ENCODE measurements at regions not wholly inside any gene's neighbourhood (a gene's known extent, or its start where the extent isn't known, plus 50 kb on each side); places are given as distances from the start of the nearest gene placed in this dataset.

DNA sequence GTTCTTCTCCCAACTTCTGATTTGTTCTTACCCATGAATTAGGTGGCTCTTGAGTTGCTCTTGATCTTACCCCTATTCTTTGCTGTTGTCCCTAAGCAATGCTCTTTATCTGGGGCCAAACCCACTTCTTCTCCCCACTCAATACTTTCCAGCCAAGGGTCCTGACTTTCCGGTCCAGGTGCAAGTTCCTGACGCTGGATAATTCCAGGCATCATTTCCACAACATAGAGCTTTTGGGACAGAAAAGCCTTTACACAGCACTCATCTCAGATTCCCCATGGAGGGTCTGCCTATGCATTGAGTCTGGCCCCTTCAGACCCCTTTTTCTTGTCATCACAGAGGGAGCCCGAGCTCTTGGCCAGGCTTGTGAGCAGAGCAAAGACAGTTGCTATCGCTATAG is 85.4 kb upstream of the BOC start:
- TF ChIP-seq, protein P1, sequence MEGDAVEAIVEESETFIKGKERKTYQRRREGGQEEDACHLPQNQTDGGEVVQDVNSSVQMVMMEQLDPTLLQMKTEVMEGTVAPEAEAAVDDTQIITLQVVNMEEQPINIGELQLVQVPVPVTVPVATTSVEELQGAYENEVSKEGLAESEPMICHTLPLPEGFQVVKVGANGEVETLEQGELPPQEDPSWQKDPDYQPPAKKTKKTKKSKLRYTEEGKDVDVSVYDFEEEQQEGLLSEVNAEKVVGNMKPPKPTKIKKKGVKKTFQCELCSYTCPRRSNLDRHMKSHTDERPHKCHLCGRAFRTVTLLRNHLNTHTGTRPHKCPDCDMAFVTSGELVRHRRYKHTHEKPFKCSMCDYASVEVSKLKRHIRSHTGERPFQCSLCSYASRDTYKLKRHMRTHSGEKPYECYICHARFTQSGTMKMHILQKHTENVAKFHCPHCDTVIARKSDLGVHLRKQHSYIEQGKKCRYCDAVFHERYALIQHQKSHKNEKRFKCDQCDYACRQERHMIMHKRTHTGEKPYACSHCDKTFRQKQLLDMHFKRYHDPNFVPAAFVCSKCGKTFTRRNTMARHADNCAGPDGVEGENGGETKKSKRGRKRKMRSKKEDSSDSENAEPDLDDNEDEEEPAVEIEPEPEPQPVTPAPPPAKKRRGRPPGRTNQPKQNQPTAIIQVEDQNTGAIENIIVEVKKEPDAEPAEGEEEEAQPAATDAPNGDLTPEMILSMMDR (IDR thresholded peaks at IDR 0.05 in 2 of 3, conservative IDR thresholded peaks at IDR 0.05 in 1 of 3; ENCODE audit: insufficient read depth in 2 of 3, low read depth in 1 of 3, low read length in 3 of 3), result no peak
- TF ChIP-seq, protein P2, sequence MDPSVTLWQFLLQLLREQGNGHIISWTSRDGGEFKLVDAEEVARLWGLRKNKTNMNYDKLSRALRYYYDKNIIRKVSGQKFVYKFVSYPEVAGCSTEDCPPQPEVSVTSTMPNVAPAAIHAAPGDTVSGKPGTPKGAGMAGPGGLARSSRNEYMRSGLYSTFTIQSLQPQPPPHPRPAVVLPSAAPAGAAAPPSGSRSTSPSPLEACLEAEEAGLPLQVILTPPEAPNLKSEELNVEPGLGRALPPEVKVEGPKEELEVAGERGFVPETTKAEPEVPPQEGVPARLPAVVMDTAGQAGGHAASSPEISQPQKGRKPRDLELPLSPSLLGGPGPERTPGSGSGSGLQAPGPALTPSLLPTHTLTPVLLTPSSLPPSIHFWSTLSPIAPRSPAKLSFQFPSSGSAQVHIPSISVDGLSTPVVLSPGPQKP (CRISPR knock-in tag; IDR thresholded peaks at IDR 0.05), result no peak
- TF ChIP-seq BRCA1 (IDR thresholded peaks at IDR 0.05), result no peak
- TF ChIP-seq BRCA1 (CRISPR knock-in tag; IDR thresholded peaks at IDR 0.05), result no peak
- TF ChIP-seq, protein P3, sequence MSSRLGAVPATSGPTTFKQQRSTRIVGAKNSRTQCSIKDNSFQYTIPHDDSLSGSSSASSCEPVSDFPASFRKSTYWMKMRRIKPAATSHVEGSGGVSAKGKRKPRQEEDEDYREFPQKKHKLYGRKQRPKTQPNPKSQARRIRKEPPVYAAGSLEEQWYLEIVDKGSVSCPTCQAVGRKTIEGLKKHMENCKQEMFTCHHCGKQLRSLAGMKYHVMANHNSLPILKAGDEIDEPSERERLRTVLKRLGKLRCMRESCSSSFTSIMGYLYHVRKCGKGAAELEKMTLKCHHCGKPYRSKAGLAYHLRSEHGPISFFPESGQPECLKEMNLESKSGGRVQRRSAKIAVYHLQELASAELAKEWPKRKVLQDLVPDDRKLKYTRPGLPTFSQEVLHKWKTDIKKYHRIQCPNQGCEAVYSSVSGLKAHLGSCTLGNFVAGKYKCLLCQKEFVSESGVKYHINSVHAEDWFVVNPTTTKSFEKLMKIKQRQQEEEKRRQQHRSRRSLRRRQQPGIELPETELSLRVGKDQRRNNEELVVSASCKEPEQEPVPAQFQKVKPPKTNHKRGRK (tag; IDR thresholded peaks at IDR 0.05), result no peak

Measured in K562 (cell line).